Colonic mucosa (tissue), 4 donors: ENCODE measurements at regions not wholly inside any gene's neighbourhood (a gene's known extent, or its start where the extent isn't known, plus 50 kb on each side); places are given as distances from the start of the nearest gene placed in this dataset.

ENCODE experiments used
- DNase-seq: peaks from one replicate; pipeline ENCODE4 v3.0.0-alpha.2; 2020
- H3K27ac ChIP-seq: fragments of 200-600 bp; one replicate; pipeline ENCODE4 v1.8.0; 2021
- H3K27me3 ChIP-seq: fragments of 200-600 bp; one replicate; pipeline ENCODE4 v1.8.0; 2021
- H3K36me3 ChIP-seq: fragments of 200-600 bp; one replicate; pipeline ENCODE4 v1.8.0; 2021
- H3K4me1 ChIP-seq: fragments of 200-600 bp; one replicate; pipeline ENCODE4 v1.8.0; 2021; ENCODE audit warnings: mild to moderate bottlenecking
- H3K4me3 ChIP-seq: fragments of 200-600 bp; one replicate; pipeline ENCODE4 v1.8.0; 2021
- H3K9ac ChIP-seq, 2 donors: one replicate each; pipeline ENCODE4 v1.7.0; 2013; ENCODE audit warnings: control low read depth in 2 of 2, low read depth in 2 of 2, low read length in 2 of 2
- H3K9me3 ChIP-seq: fragments of 200-600 bp; one replicate; pipeline ENCODE4 v1.8.0; 2021
- intact Hi-C: fragments of 100-400 bp; cut with DNase I; formaldehyde crosslinking; loops from one replicate; pipeline ENCODE4 v1.14.1; 2022
- TF ChIP-seq, protein P1 (sequence below): fragments of 200-600 bp; IDR thresholded peaks from one replicate; pipeline ENCODE4 v1.8.0; 2022; ENCODE audit warnings: antibody characterized with exemption, mild to moderate bottlenecking
- donor health status: healthy.
- donor health status: DM: no; HTN: no; CAD: no.
- donor health status: DM: no; HTN: no; CAD: no.

DNA sequence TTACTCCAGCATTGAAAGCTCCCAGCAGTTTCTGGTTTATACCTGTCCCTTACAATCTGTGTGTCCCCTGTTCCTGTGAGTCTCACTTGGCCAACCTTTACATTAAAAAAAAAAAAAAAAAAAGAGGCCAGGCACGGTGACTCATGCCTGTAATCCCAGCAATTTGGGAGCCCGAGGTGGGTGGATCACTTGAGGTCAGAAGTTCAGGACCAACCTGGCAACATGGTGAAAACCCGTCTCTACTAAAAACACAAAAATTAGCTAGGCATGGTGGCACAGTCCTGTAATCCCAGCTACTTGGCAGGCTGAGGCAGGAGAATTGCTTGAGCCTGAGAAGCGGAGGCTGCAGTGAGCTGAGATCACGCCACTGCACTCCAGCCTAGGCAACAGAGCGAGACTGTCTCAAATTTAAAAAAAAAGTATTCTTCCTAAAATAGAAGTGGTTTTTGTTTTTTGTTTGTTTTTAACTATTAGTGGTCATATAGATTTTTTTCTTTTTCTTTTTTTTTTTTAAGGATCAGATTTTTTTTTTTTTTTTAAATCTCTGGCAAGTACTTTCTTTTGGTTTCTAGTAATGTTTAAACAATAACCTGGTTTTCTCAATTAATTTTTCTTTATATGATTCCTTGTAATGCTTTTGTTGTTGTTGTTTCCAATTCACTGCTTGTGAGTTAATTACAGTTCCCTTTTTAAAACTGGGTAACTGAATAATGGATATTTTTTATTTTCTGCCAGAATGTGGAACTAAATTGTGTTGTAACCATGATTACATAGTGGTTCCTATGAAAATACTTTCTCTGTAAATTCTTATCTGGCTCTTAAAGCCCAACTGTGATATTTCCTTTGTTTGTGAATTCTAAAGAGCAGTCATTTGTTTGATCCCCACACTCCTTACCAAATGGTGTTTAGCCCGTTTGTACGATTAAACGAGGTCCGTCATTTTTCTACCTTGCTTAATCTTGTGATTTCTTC is 116.8 kb downstream of the CTAGE1 start:
- Histone ChIP-seq H3K27me3 (no peaks in the 10 kb centered on the region), H3K4me3 (no peak overlapping the region), H3K27ac (no peak overlapping the region), H3K9ac (no peak overlapping the region), H3K36me3 (no peaks in the 10 kb centered on the region), H3K4me1 (no peaks in the 10 kb centered on the region), H3K9me3 (no peaks in the 10 kb centered on the region)
- TF ChIP-seq, protein P1, sequence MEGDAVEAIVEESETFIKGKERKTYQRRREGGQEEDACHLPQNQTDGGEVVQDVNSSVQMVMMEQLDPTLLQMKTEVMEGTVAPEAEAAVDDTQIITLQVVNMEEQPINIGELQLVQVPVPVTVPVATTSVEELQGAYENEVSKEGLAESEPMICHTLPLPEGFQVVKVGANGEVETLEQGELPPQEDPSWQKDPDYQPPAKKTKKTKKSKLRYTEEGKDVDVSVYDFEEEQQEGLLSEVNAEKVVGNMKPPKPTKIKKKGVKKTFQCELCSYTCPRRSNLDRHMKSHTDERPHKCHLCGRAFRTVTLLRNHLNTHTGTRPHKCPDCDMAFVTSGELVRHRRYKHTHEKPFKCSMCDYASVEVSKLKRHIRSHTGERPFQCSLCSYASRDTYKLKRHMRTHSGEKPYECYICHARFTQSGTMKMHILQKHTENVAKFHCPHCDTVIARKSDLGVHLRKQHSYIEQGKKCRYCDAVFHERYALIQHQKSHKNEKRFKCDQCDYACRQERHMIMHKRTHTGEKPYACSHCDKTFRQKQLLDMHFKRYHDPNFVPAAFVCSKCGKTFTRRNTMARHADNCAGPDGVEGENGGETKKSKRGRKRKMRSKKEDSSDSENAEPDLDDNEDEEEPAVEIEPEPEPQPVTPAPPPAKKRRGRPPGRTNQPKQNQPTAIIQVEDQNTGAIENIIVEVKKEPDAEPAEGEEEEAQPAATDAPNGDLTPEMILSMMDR, result no peak
- intact Hi-C loops, result loop anchor here (5.0 kb wide), 1 partner anchor 51 kb away; no protein-coding TSS in a partner anchor
- DNase-seq, result peak; percentile 56

DNA sequence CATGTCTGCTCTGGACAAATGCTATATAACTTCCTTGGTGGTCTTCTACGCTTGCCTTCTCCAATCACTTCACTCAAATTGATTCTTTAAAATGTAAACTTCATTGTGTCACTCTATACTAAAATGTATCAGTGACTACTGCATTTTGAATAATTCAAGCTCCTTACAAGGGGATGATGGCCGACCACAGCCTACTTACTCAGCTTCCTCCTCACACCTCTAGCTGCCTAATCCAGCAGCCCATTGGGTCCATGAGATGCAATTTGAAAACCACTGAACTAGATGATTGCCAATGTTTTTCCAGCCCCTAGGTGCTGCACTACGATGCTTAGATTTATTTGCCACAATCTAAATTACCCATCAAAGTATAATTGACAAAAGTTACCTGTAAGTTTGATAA is 120.7 kb downstream of the CTAGE1 start:
- no peak for DNase-seq
- H3K9ac ChIP-seq, result no peak overlapping the region
- no peaks in the 10 kb centered on the region for H3K4me1 ChIP-seq
- no peak overlapping the region for H3K27ac ChIP-seq
- no peaks in the 10 kb centered on the region for H3K36me3 ChIP-seq
- intact Hi-C loops, result no loop called here
- TF ChIP-seq, protein P1, result no peak
- no peaks in the 10 kb centered on the region for H3K9me3 ChIP-seq
- no peak overlapping the region for H3K4me3 ChIP-seq
- H3K27me3 ChIP-seq, result no peaks in the 10 kb centered on the region

DNA sequence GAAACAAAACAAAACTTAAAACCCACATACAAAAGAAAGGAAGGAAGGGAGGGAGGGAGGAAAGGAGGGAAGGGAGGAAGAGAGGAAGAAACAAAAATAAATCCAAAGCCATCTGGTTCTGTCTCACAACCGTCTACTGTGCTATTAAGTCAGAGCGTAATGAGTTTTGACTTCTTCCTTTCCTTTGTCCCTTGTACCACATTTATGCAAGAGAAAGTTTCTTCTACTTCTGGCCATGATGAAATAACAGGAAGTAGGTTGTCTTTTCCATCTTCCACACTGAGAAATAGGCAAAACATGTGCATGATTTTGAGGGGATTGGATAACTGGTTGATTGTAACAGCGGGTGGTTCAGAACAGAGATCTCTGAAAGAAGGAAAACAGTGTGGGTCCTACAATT is 121.4 kb downstream of the CTAGE1 start:
- no peaks in the 10 kb centered on the region for H3K36me3 ChIP-seq
- H3K4me1 ChIP-seq, result no peaks in the 10 kb centered on the region
- no peaks in the 10 kb centered on the region for H3K27me3 ChIP-seq
- no peak overlapping the region for H3K27ac ChIP-seq
- TF ChIP-seq, protein P1, result no peak
- no peaks in the 10 kb centered on the region for H3K9me3 ChIP-seq
- H3K9ac ChIP-seq, result no peak overlapping the region
- intact Hi-C loops, result no loop called here
- DNase-seq, result no peak
- H3K4me3 ChIP-seq, result no peak overlapping the region

GRCh38 chr18:22293417-22293816 is 124.0 kb downstream of the GATA6 start:
- Histone ChIP-seq H3K36me3 (no peaks in the 10 kb centered on the region), H3K27ac (no peak overlapping the region), H3K9me3 (no peaks in the 10 kb centered on the region), H3K4me1 (no peaks in the 10 kb centered on the region), H3K9ac (no peak overlapping the region), H3K4me3 (no peak overlapping the region), H3K27me3 (no peaks in the 10 kb centered on the region)
- DNase-seq, result no peak
- intact Hi-C loops, result no loop called here
- TF ChIP-seq, protein P1, result no peak

- DNase-seq, result no peak
- Histone ChIP-seq H3K27ac (no peak overlapping the region), H3K9me3 (no peaks in the 10 kb centered on the region), H3K4me3 (no peak overlapping the region), H3K9ac (no peak overlapping the region), H3K27me3 (no peaks in the 10 kb centered on the region), H3K36me3 (no peaks in the 10 kb centered on the region), H3K4me1 (no peaks in the 10 kb centered on the region)
- TF ChIP-seq, protein P1, result no peak
- intact Hi-C loops, result no loop called here
Measured at GRCh38 chr18:22290004-22290403, 120.6 kb downstream of the GATA6 start.
